Activated CD4-positive, alpha-beta T cell treated with anti-CD3 and anti-CD28 coated beads, Interleukin-2, amount 50 U/mL, for 1 hour (primary cell): ENCODE measurements at regions not wholly inside any gene's neighbourhood (a gene's known extent, or its start where the extent isn't known, plus 50 kb on each side); places are given as distances from the start of the nearest gene placed in this dataset.

Source experiments
- DNase-seq: peaks from one replicate; pipeline ENCODE4 v3.0.0-alpha.2; 2020

DNA sequence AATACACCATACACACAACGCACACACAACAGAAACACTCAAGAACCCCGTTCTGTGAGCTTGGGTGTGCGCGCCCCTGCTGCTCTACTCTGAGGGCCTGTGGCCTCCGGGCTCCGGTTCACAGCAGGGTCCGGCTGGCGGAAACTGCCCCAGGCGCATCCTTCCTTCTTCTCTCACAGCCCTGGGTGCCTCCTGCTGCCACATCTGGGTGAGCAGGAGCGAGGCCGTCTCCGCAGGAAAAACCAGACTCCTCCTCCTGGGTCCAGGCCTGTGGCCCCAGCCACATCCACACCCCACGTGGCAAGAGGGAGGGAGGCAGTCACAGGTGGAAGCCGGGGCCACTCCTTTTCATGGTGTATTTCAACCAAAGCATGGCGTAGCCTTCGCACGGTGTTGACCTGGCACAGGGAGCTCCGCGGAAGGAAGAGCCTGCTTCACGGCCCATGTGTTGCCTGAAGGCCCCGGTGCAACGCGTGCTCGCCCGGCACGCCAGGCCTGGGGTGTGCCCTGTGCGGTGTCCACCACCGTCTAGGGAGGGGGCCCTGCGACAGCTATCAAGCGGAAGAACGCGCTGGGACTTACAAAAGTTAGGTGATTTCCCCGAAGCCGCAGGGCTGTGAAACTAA is 1502.7 kb downstream of the TBC1D22A start:
- no peak for DNase-seq

DNA sequence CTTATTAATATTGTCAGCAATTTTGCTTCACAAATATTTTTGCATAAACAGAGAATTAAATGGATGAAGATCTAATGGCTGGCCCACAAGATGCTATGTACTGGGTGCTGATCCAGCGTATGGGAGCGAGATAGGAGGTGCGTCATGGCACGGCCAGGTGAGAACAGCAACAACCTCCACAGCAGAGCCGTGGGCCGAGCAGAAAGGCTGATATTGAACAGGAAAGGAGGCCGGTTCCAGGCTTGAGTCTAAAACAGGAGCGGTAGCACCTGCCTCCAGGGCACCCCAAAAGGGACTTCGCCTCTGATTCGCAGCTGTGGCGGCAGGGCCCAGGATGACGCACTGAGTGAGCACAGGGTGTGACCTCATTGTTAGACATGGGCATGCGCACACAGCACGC is 1502.1 kb downstream of the TBC1D22A start:
- DNase-seq: no peak

DNA sequence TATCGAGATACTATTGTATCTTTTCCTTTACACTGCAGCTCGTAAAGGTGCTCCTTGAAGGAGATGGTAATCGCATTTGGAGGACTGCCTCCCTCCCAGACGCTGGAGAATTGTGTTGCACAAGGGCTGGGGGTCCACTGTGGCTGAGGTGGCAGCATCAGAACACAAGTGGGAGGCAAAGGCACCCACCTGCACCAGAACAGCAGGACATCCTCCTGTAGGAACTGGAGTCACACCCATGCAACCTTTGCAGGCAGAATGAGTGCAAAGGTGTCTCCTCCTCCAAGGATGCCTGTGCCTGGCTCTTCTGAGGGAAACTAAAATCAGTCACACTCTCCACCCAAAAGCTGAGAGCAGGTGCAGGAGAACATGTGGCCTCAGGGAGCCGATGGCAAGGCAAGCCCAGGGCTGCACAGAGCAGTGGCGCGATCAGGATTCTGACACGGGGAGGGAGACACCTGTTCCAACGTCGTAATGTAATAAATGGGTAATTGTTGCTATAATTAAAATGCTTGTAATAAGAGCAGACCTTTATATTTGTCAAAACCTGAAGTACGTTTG is 1501.4 kb downstream of the TBC1D22A start:
- DNase-seq: no peak

DNA sequence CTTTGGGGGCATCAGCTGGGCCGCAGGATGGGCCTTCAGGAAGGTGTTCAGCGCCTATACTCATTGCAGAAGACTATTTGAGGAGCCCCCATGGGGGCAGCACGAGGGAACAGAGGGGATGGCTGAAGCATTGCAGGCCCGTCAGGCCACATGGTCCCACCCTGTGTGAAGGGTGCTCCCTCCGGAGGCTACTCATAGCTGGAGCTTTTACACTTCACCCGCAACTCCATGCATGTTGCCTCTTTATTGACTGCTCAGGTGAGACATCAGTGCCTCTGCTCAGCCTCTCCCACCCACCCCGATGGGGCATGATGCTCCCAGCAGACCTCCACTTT is 1500.9 kb downstream of the TBC1D22A start:
- DNase-seq: no peak

DNA sequence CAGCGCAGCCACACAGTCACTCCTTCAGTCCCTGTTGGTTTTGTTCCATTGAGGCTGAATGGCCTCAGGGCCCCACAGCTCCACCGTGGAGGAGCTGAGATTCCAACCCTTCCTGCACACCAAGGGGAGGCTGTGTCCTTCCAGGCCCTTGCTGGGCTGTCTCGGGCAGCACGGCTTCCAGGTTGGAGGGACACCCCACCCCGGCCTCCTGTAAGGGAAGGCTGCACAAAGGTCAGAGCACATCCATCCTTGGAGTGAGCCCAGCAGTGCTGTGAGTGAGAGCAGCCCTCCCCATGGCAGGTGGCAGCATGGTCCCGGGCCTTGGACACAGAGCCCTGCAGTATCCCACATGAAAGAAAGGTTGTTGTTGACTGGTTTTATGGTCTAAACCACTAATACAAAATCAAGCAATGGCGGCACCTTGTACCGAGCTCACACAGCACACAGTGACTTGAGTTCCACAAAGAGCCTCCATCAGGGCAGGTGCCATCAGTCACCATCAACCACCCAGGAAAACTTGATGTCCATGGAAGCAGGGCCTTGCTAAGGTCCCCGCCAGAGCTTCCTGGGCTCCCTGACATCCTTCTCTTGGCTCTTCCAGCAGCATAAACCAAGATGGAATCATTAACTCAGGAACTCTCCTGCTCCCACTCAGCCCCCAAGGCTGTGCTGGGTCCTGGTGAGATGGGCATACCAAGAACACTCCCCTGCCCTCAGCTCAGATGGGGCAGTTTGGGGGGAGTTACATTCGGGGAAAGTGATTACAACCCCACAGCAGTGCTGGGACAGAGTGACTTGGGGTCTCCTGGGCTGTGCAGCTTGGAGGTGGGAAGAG is 1500.4 kb downstream of the TBC1D22A start:
- DNase-seq: no peak

DNA sequence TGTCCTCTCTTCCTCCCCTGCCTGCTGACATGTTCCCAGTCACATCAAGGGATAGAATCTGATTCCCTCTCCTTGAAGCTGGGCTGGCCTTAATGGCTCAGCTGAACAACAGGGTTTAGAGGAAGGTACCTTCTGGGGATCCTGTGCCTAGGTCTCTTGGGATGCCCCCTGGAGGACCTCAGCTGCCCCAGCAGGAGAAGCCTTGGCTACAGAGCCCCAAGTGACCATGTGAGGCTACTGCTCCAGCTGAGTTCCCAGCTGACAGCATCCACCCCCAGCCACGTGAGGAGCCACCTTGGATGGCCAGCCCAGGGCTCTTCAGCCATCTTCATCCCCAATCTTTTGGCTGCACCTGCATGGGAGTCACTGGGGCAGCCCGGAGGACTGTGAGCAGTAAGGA is 1499.3 kb downstream of the TBC1D22A start:
- DNase-seq: no peak

DNA sequence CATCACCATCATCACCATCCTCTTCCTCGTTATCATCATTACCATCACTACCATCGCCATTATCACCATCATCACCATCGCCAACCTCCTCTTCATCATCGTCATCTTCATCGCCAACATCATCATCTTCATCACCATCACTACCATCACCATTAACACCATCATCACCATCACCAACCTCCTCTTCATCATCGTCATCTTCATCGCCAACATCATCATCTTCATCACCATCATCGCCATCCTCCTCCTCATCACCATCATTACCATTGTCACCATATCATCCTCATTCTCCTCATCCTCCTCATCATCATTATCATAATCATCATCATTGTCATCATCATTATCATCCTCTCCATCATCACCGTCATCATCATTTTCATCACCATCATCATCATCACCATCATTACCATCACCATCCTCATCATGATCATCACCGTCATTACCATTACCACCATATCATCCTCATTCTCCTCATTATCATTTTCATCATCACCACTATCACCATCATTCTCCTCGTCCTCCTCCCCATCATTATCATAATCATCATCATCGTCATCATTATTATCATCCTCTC is 1498.7 kb downstream of the TBC1D22A start:
- no peak for DNase-seq

DNA sequence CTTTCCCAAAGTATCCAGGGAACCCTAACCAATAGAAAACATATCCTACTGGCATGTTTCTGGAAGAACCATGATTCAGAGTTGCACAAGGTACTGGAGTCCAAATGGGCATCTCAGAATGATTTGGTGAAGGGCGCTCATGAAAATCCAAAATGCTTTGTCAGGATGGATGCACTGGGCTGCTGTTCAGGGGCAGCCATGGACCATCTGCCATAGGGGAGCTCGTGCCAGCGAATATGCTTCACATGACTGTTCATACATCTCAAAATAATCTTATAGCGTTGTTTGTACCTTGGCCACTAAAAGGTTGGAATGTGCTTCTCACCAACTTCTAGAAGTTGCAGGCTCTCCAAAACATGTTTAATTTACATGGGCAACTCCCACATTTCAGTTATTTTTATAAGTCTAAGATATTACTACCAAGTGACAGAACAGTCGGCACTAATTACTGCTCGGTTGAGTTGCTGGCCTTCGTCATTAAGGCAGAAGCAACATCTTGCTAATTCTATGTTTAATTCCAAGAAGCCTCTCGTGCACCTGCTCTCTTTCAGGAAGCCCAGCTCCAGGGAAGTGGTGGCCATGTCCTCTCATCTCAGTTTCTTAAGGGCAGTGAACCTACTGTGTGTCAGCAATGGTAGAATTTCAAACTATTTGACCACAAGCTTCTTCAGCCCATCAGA is 1497.7 kb downstream of the TBC1D22A start:
- DNase-seq: no peak

DNA sequence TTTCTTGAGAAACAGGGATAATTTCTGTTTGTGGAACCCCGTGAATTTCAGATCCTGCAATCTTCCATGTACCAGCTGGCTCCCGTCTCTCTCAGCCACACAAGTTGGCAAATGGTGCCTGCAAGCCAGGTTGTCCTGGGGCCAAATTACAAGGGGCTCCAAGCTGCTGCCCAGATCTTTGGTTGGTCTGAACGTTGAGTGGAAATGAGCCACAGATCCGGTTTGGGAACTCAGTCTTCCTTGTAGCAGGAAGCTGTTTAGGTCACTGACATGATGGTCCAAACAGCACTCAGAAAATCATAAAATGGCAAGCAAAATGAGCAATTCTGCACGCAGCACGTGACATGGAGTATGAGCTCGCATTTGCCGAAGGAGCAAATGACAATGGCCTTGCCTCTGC is 1496.4 kb downstream of the TBC1D22A start:
- DNase-seq: no peak

DNA sequence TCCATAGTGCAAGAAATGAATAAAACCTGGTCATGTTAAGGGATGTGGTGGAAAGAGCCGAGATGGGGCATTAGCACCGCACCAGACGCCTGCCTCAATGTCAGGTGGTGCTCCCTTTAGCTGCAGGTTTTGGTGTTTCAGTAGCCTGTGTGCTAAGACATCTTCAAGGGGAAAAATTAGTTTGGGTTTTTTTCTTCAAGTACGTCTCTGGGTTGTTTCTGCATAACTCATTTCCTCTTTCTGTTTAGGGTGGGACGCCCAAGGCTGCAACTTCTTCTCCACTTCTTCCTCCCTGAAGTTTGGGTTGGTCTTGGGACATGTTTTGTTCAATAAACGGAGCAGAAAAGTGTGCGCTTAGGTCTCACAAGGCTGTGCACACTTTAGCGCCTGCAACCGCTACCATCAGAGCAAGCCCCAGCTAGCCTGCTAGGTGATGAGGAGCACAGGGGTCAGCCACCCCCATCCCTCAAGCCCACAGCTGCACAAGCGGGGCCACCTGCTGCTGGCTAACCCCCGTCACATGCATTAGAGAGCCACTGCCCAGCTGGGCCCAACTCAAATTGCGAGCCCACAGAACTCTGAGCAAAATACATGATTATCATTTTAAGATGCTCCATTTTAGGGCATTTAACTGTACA is 1495.7 kb downstream of the TBC1D22A start:
- DNase-seq: no peak

DNA sequence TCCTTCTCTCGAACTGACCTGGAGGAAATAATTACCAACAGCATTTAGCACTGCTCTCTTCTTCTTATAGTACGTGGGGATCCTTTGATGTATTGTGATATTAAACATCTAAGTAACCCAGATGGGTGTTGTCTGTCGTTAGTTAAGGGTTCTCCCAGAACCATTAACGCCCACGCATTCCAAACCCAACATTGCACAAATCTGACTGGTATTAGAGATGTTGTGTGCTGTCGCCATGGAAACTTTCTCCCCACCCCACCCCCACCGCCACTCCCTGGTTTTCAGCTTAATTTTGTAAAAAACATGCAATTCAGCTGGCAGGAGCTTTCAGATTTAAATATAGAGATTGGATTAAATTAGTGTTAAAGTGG is 1495.2 kb downstream of the TBC1D22A start:
- DNase-seq: no peak

DNA sequence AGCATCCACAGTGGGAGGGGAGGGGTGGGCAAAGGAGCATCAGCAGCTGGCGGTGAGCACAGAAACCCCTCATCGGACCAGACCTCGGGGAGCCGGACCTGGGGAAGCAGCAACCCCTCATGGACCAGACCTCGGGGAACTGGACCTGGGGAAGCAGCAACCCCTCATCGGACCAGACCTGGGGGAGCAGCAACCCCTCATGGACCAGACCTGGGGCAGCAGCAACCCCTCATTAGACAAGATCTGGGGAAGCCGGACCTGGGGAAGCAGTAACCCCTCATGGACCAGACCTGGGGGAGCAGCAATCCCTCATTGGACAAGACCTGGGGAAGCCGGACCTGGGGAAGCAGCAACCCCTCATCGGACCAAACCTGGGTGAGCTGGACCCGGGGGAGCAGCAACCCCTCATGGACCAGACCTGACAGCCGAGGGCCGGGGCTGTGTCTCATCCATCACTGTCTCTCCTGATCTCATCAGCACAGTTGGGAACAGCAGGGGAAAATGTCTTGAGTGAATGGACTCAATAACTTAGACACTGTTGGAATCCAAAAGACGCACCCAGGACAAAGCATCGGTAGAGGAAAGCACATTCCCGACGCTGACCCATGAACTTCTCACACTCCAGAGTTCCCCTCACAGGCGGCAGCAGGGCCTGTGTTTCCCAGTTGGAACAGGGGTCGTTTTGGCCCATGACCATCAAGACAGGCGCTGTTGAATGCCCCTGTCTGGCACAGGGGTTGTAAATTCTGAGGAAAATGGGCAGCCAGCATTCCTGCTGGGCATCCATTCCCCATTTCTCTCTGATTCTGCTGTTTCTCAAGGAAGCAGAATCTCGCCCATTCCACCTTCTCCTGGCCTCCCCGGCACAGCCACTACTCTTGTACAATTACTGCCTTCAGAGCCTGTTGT is 1494.6 kb downstream of the TBC1D22A start:
- DNase-seq: no peak

DNA sequence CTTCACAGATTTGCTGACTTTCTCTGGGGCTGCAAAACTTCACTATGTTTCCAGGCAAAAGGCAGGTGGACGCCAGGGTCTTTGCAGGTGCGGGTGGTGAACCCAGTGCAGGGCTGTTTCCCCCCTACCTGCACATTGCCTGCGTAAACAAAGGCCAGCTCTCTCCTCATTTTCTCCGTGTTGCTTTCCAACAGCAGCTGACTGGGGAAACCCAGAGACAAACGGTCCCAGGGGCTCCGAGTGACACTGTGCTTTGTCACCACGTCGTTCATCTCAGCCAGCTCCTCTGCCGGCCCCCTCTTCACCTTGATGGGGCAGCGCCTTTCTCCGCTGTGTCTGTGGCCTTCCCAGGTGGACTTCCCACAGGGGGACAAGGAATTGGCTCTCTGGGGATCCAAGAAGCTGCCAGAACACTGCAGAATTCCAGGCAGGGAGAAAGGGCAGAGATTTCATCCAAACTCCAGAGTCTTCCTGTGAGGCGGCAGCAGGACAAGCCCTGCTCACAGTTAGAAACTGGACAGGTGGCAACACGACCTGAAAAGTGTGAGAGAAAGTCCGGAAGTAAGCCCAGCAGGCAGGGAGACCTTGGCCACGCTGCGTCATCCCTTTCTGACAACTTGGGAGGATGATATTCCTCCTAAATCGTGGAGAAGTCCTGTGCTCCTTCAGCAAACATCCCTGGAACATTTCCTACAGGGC is 1493.7 kb downstream of the TBC1D22A start:
- DNase-seq: no peak

DNA sequence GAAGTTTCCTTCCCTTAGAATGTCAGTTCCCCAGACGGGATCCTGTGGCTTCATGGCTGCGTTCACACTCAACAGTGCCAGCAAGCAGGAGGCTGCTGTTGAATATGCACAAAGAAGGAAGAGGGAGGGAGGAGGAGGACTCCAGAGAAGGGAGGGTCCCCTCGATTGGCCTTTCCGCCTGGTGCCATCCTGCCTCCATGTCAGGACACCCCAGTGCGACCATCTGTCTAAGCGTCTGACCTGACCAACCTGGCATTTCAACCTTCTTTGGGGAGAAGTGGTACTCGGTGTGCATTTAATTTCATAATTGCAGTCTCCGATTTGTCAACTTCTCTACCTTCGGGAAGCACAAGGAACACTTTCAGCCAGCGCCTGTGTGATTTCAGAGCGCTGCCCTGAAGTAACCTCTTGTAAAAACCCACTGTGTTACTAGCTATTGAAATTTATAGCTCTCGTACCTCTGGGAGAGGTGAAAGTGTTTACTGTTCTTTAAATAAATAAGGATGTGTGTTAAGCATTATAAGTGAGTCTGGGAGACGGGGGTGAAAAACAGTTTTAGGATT is 1491.9 kb downstream of the TBC1D22A start:
- DNase-seq: no peak

DNA sequence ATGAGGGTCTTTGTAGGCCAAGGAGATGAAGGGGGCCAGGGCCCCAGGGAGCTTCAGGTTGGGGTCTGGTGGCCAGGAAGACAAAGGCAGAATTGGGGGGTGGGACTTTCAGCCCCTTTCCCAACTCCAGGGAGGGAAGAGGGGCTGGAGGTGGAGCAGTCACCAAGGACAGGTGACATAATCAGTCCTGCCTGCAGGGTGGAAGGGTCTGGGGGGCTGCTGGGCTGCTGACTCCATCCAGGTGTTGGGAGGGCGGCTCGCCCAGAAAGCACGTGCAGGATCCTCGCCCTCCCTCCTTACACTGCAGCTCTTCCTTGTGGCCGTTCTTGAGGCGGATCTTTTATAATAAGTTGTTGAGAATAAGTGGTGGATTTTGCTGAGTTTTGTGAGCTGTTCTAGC is 1491.1 kb downstream of the TBC1D22A start:
- DNase-seq: no peak

DNA sequence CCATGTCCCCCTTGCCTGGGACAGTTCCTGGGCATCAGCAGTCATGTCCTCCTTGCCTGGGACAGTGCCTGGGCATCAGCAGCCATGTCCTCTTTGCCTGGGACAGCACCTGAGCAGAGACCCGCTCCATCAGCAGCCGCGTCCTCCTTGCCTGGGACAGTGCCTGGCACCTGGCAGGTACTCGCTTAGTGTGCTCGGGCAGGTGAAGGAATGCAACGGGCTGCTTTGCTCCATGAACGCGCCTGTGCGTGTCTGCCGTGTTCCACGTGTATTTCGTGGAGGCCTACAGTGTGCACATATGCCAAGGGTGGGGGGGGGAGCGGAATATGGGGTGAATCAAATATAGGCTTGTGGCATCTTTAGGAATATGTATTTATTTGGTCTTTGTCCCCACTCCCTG is 1490.7 kb downstream of the TBC1D22A start:
- no peak for DNase-seq

DNA sequence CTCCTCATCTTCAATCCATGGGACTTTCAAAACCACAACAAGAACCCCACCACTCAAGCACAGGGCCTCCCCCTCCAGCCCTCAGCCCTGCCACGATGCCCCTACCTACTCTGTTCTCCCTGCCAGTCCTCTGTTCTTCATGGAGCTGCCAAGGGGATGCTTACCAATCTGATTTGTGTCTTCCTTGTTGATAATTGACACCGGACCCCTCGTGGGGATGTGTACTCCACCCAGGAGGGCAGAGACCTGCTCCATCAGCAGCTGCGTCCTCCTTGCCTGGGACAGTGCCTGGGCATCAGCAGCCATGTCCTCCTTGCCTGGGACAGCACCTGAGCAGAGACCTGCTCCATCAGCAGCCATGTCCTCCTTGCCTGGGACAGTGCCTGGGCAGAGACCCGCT is 1489.2 kb downstream of the TBC1D22A start:
- DNase-seq: no peak

DNA sequence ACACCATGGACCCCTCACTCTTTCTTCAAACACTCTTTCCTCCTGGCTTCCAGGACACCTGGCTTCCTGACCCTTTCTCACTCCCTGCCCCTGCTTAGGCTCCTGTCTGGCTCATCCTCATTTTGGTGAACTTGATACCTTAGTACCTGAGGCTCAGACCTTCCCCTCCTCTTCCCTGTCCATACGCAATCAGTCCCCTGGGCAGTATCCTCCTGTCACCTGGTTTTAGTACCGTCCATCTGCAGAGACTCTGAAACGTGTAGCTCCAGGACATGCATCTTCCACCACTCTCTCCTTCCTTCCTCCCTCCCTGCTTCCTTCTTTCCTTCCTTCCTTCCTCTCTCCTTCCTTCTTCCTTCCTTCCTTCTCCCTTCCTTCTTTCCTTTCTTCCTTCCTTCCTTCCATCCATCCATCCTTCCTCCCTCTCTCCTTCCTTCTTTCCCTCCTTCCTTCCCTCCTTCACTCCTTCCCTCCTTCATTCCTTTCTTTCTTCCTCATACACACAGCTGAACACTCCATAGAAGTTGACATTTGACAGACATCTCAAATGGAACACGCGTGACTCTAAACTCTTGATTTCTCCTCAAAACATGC is 1488.6 kb downstream of the TBC1D22A start:
- no peak for DNase-seq

DNA sequence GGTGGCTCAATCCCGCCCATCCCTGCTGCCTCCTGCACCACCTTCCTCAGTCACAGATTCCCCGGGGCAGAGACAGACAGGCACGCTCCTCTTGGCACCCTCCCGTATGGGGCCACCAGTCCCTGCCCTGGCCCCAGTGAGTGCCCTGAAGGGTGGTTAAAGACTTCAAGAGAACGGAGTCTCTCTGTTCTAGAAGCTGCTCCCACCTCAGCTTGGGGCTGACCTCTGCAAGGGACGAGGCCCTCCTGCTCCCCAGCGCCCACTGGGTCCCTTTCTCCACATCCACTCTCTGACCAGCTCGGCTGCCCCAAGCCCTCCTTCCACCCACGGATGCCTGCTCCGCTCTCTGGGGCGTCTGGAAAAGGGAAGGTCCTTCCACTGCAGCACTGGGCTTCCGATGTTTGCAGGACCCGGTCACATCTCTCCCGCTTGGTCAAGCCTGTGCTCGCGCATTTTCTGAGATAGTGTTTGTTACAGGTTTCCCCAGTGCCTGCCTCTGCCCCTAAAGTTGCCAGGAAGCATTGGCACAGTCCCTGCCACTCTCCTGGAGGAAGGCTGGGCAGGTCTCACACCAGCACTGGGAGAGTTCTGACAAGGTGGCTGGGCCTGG is 1487.9 kb downstream of the TBC1D22A start:
- no peak for DNase-seq

DNA sequence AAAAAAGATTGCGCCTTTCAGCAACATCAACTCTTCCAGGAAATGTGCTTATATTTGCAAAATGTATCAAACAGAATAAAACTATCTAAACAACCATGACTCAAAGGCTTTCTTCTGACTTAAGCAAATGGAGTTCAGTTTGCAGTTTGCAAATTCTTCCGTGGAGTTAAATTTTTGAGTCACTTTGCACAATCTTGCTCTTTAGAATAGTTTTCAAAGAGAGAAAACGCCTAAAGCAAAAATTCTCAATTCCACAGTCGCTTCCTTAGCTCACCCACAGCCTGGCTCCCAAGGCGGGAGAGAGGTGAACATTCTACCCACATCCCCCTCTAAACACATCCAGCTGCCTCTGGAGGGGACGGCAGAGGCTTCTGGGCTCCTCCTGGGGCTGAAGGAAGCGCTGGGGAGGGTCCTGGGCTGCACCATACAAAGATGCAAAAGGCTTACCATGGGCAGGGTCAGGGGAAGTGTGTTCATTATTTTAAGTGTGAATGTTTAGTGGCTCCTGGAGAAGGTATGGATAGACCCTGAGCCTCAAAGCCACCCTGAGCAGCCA is 1487.3 kb downstream of the TBC1D22A start:
- no peak for DNase-seq
